Testis (tissue), 2 donors: ENCODE measurements at regions not wholly inside any gene's neighbourhood (a gene's known extent, or its start where the extent isn't known, plus 50 kb on each side); places are given as distances from the start of the nearest gene placed in this dataset.

Experiments used
- DNase-seq: peaks from one replicate; pipeline ENCODE4 v3.0.0-alpha.2; 2019
- H3K27ac ChIP-seq, 2 donors: fragments of 200-600 bp; sonication (generic); one replicate each; pipeline ENCODE4 v1.5.1; 2019
- H3K27me3 ChIP-seq: fragments of 200-600 bp; sonication (generic); one replicate; pipeline ENCODE4 v1.5.1; 2019
- H3K36me3 ChIP-seq: fragments of 200-600 bp; sonication (generic); one replicate; pipeline ENCODE4 v1.5.1; 2017; ENCODE audit warnings: low read depth; ENCODE audit errors: missing control alignments
- H3K4me1 ChIP-seq: fragments of 200-600 bp; sonication (generic); one replicate; pipeline ENCODE4 v1.5.1; 2019
- H3K4me3 ChIP-seq, 2 donors: fragments of 200-600 bp; sonication (generic); one replicate each; pipeline ENCODE4 v1.5.1; 2017 to 2019
- H3K9me3 ChIP-seq: fragments of 200-600 bp; sonication (generic); one replicate; pipeline ENCODE4 v1.5.1; 2017
- POLR2A ChIP-seq: fragments of 450-650 bp; IDR thresholded peaks from one replicate; pipeline ENCODE4 v1.6.1; 2017; ENCODE audit warnings: antibody characterized with exemption, mild to moderate bottlenecking, moderate library complexity
- WGBS, 2 donors: methylation state at CpG; one replicate each; pipeline ENCODE4 v1.1.5; 2018; 5-methylcytosine and 5-hydroxymethylcytosine counted together
- intact Hi-C: fragments of 100-400 bp; cut with DNase I; formaldehyde crosslinking; loops from one replicate; pipeline ENCODE4 v1.15.1; 2023; ENCODE audit warnings: low total_unique reads
- TF ChIP-seq, protein P1 (sequence below), 3 experiments: fragments of 450-650 bp in 2 of 3; fragments of 200-600 bp in 1 of 3; sonication (generic) in 1 of 3; IDR thresholded peaks; one replicate each; pipeline ENCODE4 v1.5.1; 2016 to 2019; ENCODE audit warnings: antibody characterized with exemption in 3 of 3, mild to moderate bottlenecking in 2 of 3, moderate library complexity in 1 of 3

DNA sequence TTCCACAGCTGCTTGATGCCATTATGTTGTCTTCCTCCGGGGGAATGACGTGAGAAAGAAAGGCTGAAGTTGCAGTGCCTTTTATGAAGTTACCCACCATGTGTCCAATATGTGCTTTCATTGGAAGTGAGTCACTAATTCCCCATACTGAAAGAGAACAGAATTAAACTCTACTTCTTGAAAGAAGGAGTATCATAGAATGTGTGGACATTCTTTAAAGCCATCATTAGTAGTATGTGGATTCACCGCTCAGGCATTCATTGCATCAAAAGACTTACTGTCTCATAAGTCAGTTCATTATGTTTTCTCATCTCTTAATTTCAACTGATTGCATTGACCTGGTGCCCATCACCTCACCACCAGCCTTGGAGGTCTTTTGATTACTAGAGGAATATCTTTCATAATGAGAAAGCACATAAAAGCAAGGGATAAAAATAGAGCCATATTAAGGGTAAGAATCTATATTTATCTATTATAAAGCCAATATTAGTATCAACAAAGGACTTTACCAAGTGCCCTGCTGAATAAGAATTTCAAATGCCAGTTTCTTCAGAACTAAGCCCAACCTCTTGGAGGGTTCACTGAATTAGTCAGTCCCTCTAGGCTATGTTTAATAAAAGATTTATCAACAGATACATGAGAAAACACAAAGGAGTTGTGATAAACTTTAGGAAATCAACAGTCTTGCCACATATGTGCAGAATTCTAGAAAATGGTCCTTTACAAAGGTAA is 516.1 kb downstream of the NTRK2 start:
- intact Hi-C loops = no loop called here
- Histone ChIP-seq H3K4me1 (no peaks in the 10 kb centered on the region), H3K9me3 (no peaks in the 10 kb centered on the region), H3K4me3 (no peak overlapping the region), H3K36me3 (no peaks in the 10 kb centered on the region), H3K27me3 (no peaks in the 10 kb centered on the region), H3K27ac (no peak overlapping the region)
- TF ChIP-seq, protein P1, sequence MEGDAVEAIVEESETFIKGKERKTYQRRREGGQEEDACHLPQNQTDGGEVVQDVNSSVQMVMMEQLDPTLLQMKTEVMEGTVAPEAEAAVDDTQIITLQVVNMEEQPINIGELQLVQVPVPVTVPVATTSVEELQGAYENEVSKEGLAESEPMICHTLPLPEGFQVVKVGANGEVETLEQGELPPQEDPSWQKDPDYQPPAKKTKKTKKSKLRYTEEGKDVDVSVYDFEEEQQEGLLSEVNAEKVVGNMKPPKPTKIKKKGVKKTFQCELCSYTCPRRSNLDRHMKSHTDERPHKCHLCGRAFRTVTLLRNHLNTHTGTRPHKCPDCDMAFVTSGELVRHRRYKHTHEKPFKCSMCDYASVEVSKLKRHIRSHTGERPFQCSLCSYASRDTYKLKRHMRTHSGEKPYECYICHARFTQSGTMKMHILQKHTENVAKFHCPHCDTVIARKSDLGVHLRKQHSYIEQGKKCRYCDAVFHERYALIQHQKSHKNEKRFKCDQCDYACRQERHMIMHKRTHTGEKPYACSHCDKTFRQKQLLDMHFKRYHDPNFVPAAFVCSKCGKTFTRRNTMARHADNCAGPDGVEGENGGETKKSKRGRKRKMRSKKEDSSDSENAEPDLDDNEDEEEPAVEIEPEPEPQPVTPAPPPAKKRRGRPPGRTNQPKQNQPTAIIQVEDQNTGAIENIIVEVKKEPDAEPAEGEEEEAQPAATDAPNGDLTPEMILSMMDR (IDR thresholded peaks at IDR 0.05) = no peak
- no peak for TF ChIP-seq POLR2A
- DNase-seq = no peak
- WGBS, 2 donors = 90 to 91% methylated on average over 3 of the region's 3 CpGs

DNA sequence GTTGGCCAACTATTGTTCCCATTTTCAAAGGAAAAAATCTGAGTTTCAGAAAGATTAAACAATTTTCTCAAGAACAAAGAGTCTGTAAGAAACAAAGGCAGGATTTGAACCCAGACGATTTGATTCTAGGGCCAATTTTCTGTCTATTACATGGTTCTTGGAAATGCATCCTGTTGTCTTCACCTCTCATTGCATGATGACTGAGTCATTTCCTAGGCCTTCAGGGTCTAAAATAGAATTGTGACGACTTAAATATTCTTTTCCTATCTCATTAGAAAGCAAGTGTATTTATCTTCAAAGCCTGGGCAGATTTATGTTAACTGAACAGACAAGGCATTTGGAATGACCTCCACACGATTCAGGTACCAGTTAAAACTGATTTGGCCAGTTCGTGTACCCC is 512.9 kb downstream of the NTRK2 start:
- no peak for DNase-seq
- 64 to 71% methylated on average over 4 of the region's 4 CpGs for WGBS, 2 donors
- Histone ChIP-seq H3K4me3 (no peak overlapping the region), H3K36me3 (no peaks in the 10 kb centered on the region), H3K27me3 (no peaks in the 10 kb centered on the region), H3K4me1 (no peaks in the 10 kb centered on the region), H3K9me3 (no peaks in the 10 kb centered on the region), H3K27ac (no peak overlapping the region)
- TF ChIP-seq POLR2A = no peak
- TF ChIP-seq, protein P1 (IDR thresholded peaks at IDR 0.05) = no peak
- intact Hi-C loops = no loop called here

- intact Hi-C loops = no loop called here
- WGBS, 2 donors = 34 to 36% methylated on average over 4 of the region's 4 CpGs
- no peak overlapping the region for H3K4me3 ChIP-seq
- H3K9me3 ChIP-seq = no peaks in the 10 kb centered on the region
- TF ChIP-seq POLR2A = no peak
- TF ChIP-seq, protein P1 (IDR thresholded peaks at IDR 0.05) = no peak
- no peaks in the 10 kb centered on the region for H3K4me1 ChIP-seq
- H3K27me3 ChIP-seq = no peaks in the 10 kb centered on the region
- no peak overlapping the region for H3K27ac ChIP-seq
- DNase-seq = no peak
- H3K36me3 ChIP-seq = no peaks in the 10 kb centered on the region
Observed at GRCh38 chr9:85178474-85178873, 508.9 kb downstream of the NTRK2 start.

- TF ChIP-seq POLR2A = no peak
- TF ChIP-seq, protein P1 (IDR thresholded peaks at IDR 0.05) = no peak
- no peak for DNase-seq
- Histone ChIP-seq H3K36me3 (no peaks in the 10 kb centered on the region), H3K27ac (no peak overlapping the region), H3K4me1 (no peaks in the 10 kb centered on the region), H3K4me3 (no peak overlapping the region), H3K27me3 (no peaks in the 10 kb centered on the region), H3K9me3 (no peaks in the 10 kb centered on the region)
- intact Hi-C loops = no loop called here
- WGBS, 2 donors = 92 to 95% methylated on average over 1 of the region's 1 CpG
Observed at GRCh38 chr9:85173967-85174366, 504.4 kb downstream of the NTRK2 start.
